BLaER1 (cell line): ENCODE measurements at regions not wholly inside any gene's neighbourhood (a gene's known extent, or its start where the extent isn't known, plus 50 kb on each side); places are given as distances from the start of the nearest gene placed in this dataset.
A peak's percentile ranks its signal among the peaks of the same experiment; 100 is the strongest.

Experiments used
- H3K27ac ChIP-seq: shearing (Covaris generic); formaldehyde crosslinking; 2 replicates; pipeline ENCODE4 v1.8.1; 2022
- H3K27me3 ChIP-seq: shearing (Covaris generic); formaldehyde crosslinking; 2 replicates; pipeline ENCODE4 v1.8.1; 2022
- H3K36me3 ChIP-seq: shearing (Covaris generic); formaldehyde crosslinking; 2 replicates; pipeline ENCODE4 v1.8.1; 2022
- H3K4me1 ChIP-seq: shearing (Covaris generic); formaldehyde crosslinking; 2 replicates; pipeline ENCODE4 v1.8.1; 2022
- H3K4me2 ChIP-seq: shearing (Covaris generic); formaldehyde crosslinking; 2 replicates; pipeline ENCODE4 v1.8.1; 2022
- H3K4me3 ChIP-seq: shearing (Covaris generic); formaldehyde crosslinking; 2 replicates; pipeline ENCODE4 v1.8.1; 2022
- H3K9ac ChIP-seq: shearing (Covaris generic); formaldehyde crosslinking; 2 replicates; pipeline ENCODE4 v1.8.1; 2022
- H3K9me3 ChIP-seq: shearing (Covaris generic); formaldehyde crosslinking; 2 replicates; pipeline ENCODE4 v1.8.1; 2022
- H4K20me1 ChIP-seq: shearing (Covaris generic); formaldehyde crosslinking; 2 replicates; pipeline ENCODE4 v1.8.1; 2022
- Cebpa-rat ChIP-seq: shearing (Covaris generic); IDR thresholded peaks from 2 replicates; pipeline ENCODE4 v1.8.1; 2022

- H3K27ac ChIP-seq, result no peak overlapping the region
- no peaks in the 10 kb centered on the region for H3K9me3 ChIP-seq
- H3K4me3 ChIP-seq, result no peak overlapping the region
- peaks cover 92% of the 10 kb centered on the region for H4K20me1 ChIP-seq
- no peak overlapping the region for H3K9ac ChIP-seq
- H3K4me1 ChIP-seq, result peaks cover 75% of the 10 kb centered on the region
- peaks cover 39% of the 10 kb centered on the region; the same call in 1 of the 2 replicates for H3K36me3 ChIP-seq
- TF ChIP-seq Cebpa-rat, result no peak
- H3K27me3 ChIP-seq, result no peaks in the 10 kb centered on the region
- H3K4me2 ChIP-seq, result peak overlapping the region; percentile 77
Observed at GRCh38 chr22:46096706-46097230, 53.6 kb upstream of the PPARA start.

DNA sequence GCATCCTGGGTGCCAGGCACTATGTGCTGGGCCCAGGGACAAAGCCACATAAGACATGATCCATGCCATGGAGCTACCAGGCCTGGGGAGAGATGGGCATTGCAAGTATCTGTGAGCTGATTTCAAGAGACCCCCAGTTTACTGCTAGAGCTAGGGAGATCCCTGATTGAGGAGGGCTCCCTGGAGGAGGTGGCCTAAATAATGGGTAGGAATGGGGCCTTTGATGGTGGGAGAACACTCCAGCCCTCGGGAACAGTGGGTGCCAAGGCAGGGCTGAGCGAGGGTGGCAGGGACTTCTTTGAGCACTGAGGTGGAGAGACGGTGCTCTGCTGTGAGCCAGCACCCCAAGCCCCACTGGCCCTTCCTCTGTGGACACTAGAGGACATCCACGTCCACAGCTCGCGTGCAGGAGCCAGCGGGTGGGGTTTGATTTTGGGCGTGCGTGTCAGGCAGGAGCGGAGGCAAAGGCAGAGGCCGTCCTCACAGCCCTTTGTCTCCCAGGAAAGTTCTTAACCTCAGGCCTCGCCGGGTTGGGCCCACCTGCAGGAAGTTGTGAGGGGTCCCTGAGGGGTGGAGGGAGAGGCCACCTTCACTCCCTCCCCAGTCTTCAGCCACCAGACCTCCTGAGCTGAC, 52.9 kb upstream of the PPARA start:
- Histone ChIP-seq H3K4me3 (no peak overlapping the region), H3K4me1 (peaks cover 78% of the 10 kb centered on the region), H3K27me3 (no peaks in the 10 kb centered on the region), H3K9me3 (no peaks in the 10 kb centered on the region), H3K27ac (peak overlapping the region; percentile 60), H4K20me1 (peaks cover 86% of the 10 kb centered on the region), H3K4me2 (peak overlapping the region; percentile 77), H3K9ac (peak overlapping the region; percentile 59), H3K36me3 (peaks cover 39% of the 10 kb centered on the region; the same call in 1 of the 2 replicates)
- TF ChIP-seq Cebpa-rat, result no peak

DNA sequence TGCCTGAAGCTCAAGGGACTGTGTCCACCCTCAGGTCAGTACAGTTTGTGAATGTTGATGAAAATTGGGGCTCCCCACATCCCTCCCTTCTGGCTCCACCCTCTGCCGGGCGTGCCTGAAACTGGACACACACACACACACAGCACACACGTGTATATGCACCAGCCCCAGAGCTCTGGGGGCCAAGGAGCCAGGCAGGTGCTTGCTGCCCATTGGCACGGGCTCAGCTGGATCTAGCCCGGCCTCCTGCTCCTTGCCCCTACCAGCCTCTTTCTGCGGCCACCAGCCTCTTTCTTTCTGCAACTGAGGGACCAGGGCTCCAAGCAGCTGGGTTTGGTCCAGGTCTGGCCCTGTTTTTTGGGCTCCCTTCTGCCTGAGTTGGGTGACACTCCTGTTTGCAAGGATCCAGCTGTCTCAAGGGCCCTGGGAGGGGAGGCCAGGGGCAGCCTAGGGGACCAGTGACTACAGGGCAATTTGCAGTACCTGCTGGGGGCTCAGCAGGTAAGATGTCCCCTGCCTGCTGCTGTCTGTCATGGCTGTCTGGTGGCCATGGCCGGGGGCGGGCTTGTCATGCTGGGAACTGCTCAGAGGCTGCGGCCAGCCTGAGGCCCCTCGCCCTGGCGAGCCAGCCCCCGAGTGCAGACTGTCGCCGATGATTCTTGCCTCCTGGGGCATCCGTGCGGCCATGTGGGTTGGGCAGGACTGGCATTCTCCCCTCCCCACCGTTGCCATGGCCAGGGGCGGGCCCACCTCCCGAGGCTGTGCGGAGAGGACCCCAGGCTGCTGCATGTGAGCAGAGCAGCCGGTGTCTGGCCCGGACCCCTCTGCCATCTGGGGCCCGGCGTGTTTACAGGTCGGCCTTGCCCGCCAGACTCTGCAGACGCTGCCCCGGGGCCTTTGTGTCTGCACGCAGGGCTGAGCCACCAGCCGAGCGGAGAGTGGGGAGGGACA, 51.5 kb upstream of the PPARA start:
- Histone ChIP-seq H3K4me3 (no peak overlapping the region; the same call in 1 of the 2 replicates), H3K27ac (peak overlapping the region; percentile 60), H3K4me1 (peaks cover 75% of the 10 kb centered on the region), H3K9me3 (no peaks in the 10 kb centered on the region), H4K20me1 (peaks cover 73% of the 10 kb centered on the region), H3K4me2 (peak overlapping the region; percentile 77), H3K9ac (peak overlapping the region; percentile 59; the same call in 1 of the 2 replicates), H3K36me3 (peaks cover 45% of the 10 kb centered on the region), H3K27me3 (no peaks in the 10 kb centered on the region)
- TF ChIP-seq Cebpa-rat, result no peak

DNA sequence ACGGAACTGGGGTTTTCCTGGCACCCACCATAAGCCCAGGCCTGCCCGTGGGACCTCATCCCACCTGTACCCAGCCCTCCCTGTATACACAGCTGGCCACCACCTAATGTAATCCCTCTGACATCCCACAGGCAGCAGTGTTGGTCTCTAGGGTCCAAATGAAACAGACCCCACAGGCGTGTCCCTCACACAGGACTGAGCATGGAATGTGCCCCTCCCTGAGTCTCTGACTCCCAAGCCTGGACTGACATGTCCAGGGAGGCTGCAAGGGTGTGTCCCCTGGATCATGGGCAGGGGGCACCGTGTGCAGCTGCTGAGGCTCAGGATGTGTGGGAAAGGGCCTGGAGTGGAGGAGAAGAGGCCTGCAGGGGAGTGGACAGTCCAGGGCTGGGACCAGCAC, 50.6 kb upstream of the PPARA start:
- H3K36me3 ChIP-seq, result peaks cover 53% of the 10 kb centered on the region
- peaks cover 80% of the 10 kb centered on the region for H3K4me1 ChIP-seq
- H3K4me2 ChIP-seq, result peak overlapping the region; percentile 77
- no peak overlapping the region for H3K4me3 ChIP-seq
- peaks cover 73% of the 10 kb centered on the region for H4K20me1 ChIP-seq
- TF ChIP-seq Cebpa-rat, result no peak
- H3K9me3 ChIP-seq, result no peaks in the 10 kb centered on the region
- no peaks in the 10 kb centered on the region for H3K27me3 ChIP-seq
- no peak overlapping the region; the same call in 1 of the 2 replicates for H3K27ac ChIP-seq
- H3K9ac ChIP-seq, result no peak overlapping the region

DNA sequence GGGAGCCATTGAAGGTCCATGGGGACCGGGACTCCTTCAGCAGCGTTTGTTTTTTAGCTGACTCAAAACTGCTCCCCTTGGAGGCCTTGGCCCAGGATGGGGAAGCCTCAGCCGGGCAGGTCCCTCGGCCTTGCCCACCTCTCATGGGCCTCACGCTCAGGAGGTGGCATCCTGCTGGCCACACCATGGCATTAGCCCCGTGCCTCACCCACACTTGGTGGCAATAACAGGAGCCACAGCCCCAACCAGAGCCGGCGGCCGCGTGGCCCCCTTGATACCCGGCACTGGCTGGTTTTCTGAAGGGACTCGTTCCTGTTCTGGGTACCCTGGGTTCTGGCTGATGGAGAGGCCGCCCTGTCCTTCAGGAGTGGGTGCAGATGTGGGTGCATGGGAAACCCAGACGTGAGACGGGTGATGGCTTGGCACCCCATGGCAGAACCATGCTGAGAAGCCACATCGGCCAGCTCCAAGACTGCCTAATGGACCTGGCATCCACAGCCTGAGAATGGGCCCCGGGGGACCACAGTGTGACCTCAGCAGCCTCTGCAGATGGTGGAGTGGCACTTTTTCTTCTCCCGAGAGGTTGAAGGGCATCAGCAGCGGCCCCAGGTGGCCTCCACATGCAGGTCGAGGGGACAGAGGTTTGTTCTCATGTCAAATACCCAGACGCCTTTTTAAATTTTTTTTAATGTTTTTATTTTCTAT, 49.8 kb upstream of the PPARA start:
- Histone ChIP-seq H3K9me3 (no peaks in the 10 kb centered on the region), H3K4me2 (peak overlapping the region; percentile 77), H3K4me1 (peaks cover 81% of the 10 kb centered on the region), H3K36me3 (peaks cover 53% of the 10 kb centered on the region), H4K20me1 (peaks cover 73% of the 10 kb centered on the region), H3K27ac (no peak overlapping the region), H3K9ac (no peak overlapping the region), H3K4me3 (no peak overlapping the region), H3K27me3 (no peaks in the 10 kb centered on the region)
- TF ChIP-seq Cebpa-rat, result no peak
